ENCODE measurements at regions not wholly inside any gene's neighbourhood (a gene's known extent, or its start where the extent isn't known, plus 50 kb on each side); places are given as distances from the start of the nearest gene placed in this dataset.
A peak's percentile ranks its signal among the peaks of the same experiment; 100 is the strongest.

- Histone ChIP-seq H3K36me3 (no peaks in the 10 kb centered on the region), H3K27me3 (no peaks in the 10 kb centered on the region), H3K9me3 (no peaks in the 10 kb centered on the region), H3K27ac (peak overlapping the region in 1 of 2 donors; percentile 18), H3K4me1 (peaks cover 0 to 11% of the 10 kb centered on the region in 2 donors), H3K4me3 (no peak overlapping the region)
- DNase-seq (ENCODE audit: low spot score in 2 of 2), result no peak
- TF ChIP-seq, protein P1, sequence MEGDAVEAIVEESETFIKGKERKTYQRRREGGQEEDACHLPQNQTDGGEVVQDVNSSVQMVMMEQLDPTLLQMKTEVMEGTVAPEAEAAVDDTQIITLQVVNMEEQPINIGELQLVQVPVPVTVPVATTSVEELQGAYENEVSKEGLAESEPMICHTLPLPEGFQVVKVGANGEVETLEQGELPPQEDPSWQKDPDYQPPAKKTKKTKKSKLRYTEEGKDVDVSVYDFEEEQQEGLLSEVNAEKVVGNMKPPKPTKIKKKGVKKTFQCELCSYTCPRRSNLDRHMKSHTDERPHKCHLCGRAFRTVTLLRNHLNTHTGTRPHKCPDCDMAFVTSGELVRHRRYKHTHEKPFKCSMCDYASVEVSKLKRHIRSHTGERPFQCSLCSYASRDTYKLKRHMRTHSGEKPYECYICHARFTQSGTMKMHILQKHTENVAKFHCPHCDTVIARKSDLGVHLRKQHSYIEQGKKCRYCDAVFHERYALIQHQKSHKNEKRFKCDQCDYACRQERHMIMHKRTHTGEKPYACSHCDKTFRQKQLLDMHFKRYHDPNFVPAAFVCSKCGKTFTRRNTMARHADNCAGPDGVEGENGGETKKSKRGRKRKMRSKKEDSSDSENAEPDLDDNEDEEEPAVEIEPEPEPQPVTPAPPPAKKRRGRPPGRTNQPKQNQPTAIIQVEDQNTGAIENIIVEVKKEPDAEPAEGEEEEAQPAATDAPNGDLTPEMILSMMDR (IDR thresholded peaks at IDR 0.05), result no peak
- intact Hi-C loops (cut with DNase I), result loop anchor here (10.0 kb wide), 1 partner anchor 146 kb away; no protein-coding TSS in a partner anchor
Measured at GRCh38 chr1:69120817-69121216, 446.9 kb upstream of the LRRC7 start.

DNA sequence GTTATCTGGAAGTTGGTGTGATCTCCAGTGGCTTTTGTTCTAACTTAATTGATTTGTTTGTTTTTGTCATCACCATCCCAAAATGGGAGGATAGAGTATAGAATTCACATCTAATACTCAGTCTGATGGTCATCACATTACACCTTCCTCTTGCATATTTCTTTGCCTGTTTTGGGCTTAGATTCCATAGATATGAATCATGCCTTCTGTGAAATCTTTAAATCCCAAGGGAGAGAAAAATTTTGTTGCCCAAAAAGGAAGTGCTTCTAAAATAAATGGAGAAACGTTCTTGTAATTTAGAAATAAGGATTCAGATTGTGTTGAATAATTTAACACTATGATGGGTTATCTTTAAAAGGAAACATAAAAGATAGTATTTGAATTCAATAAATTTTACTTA lies 446.0 kb upstream of the LRRC7 start:
- no peaks in the 10 kb centered on the region for H3K27me3 ChIP-seq
- no peaks in the 10 kb centered on the region for H3K9me3 ChIP-seq
- H3K36me3 ChIP-seq, result no peaks in the 10 kb centered on the region
- peak overlapping the region; percentile 31 to 55 for H3K27ac ChIP-seq
- DNase-seq (ENCODE audit: low spot score in 2 of 2), result no peak
- no peak overlapping the region for H3K4me3 ChIP-seq
- H3K4me1 ChIP-seq, result peaks cover 0 to 13% of the 10 kb centered on the region in 2 donors
- intact Hi-C loops (cut with DNase I), result loop anchor here (10.0 kb wide), 1 partner anchor 147 kb away; no protein-coding TSS in a partner anchor
- TF ChIP-seq, protein P1 (IDR thresholded peaks at IDR 0.05), result no peak

GRCh38 chr1:69122373-69122772 lies 445.3 kb upstream of the LRRC7 start:
- intact Hi-C loops (cut with DNase I), result loop anchor here (10.0 kb wide), 1 partner anchor 148 kb away; no protein-coding TSS in a partner anchor
- H3K36me3 ChIP-seq, result no peaks in the 10 kb centered on the region
- TF ChIP-seq, protein P1 (IDR thresholded peaks at IDR 0.05), result no peak
- H3K27me3 ChIP-seq, result no peaks in the 10 kb centered on the region
- no peak overlapping the region for H3K4me3 ChIP-seq
- H3K9me3 ChIP-seq, result no peaks in the 10 kb centered on the region
- DNase-seq (ENCODE audit: low spot score in 2 of 2), result no peak
- H3K27ac ChIP-seq, result peak overlapping the region; percentile 31 to 55
- H3K4me1 ChIP-seq, result peaks cover 0 to 13% of the 10 kb centered on the region in 2 donors

DNA sequence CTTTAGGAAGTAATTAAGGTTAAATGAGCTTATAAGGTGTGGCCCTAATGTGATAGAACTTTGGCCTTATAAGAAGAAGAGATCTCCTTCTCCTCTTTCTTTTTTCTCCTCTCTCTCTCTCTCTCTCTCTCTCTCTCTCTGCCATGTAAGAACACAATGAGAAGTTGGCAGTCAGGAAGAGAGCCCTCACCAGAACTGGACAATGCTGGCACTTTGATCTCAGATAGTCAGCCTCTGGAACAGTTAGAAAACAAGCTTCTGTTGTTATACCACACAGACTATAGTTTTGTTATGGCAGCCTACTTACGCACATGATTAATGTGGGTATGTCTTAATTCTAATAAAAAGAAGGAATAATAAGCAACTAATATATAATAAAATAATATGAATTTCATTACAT lies 444.2 kb upstream of the LRRC7 start:
- intact Hi-C loops (cut with DNase I), result loop anchor here (10.0 kb wide), 1 partner anchor 149 kb away; no protein-coding TSS in a partner anchor
- H3K9me3 ChIP-seq, result no peaks in the 10 kb centered on the region
- peaks cover 0 to 13% of the 10 kb centered on the region in 2 donors for H3K4me1 ChIP-seq
- TF ChIP-seq, protein P1 (IDR thresholded peaks at IDR 0.05), result no peak
- no peaks in the 10 kb centered on the region for H3K27me3 ChIP-seq
- H3K27ac ChIP-seq, result no peak overlapping the region
- no peaks in the 10 kb centered on the region for H3K36me3 ChIP-seq
- DNase-seq (ENCODE audit: low spot score in 2 of 2), result no peak
- H3K4me3 ChIP-seq, result no peak overlapping the region

- no peaks in the 10 kb centered on the region for H3K9me3 ChIP-seq
- H3K27me3 ChIP-seq, result no peaks in the 10 kb centered on the region
- no peak for DNase-seq (ENCODE audit: low spot score in 2 of 2)
- H3K36me3 ChIP-seq, result no peaks in the 10 kb centered on the region
- H3K27ac ChIP-seq, result peak overlapping the region in 1 of 2 donors; percentile 23
- no peak overlapping the region for H3K4me3 ChIP-seq
- intact Hi-C loops (cut with DNase I), result loop anchor here (10.0 kb wide), 1 partner anchor 152 kb away; no protein-coding TSS in a partner anchor
- peaks cover 0 to 12% of the 10 kb centered on the region in 2 donors for H3K4me1 ChIP-seq
- TF ChIP-seq, protein P1 (IDR thresholded peaks at IDR 0.05), result no peak
Measured at GRCh38 chr1:69126796-69127195, 440.9 kb upstream of the LRRC7 start.

Data from ascending aorta (tissue), 2 donors.